HL-60 (cell line): ENCODE measurements at regions not wholly inside any gene's neighbourhood (a gene's known extent, or its start where the extent isn't known, plus 50 kb on each side); places are given as distances from the start of the nearest gene placed in this dataset.

Experiments
- DNase-seq, 2 experiments: peaks; one replicate each; pipeline ENCODE4 v3.0.0-alpha.2; 2010 to 2020; ENCODE audit warnings: low read depth in 1 of 2, low spot score in 1 of 2
- H3K27ac ChIP-seq: fragments of 250-450 bp; sonication (Bioruptor Pico); replicated peaks from 2 replicates; pipeline ENCODE4 v1.5.1; 2020; ENCODE audit warnings: mild to moderate bottlenecking, moderate library complexity
- H3K27me3 ChIP-seq: fragments of 250-450 bp; sonication (Bioruptor Pico); 2 replicates; pipeline ENCODE4 v1.5.1; 2021; ENCODE audit warnings: mild to moderate bottlenecking, moderate library complexity; ENCODE audit not compliant: insufficient read depth, poor library complexity, severe bottlenecking
- H3K4me3 ChIP-seq: replicated peaks from 2 replicates; pipeline ENCODE4 v1.5.1; 2011; ENCODE audit warnings: mild to moderate bottlenecking, control low read depth, low read length; ENCODE audit not compliant: insufficient read depth
- GABPA ChIP-seq: IDR thresholded peaks from 2 replicates; pipeline ENCODE4 v1.6.1; 2012; ENCODE audit warnings: low read depth
- POLR2AphosphoS5 ChIP-seq: IDR thresholded peaks from 2 replicates; pipeline ENCODE4 v1.6.1; 2012; ENCODE audit warnings: low read depth
- SPI1 ChIP-seq: IDR thresholded peaks from 2 replicates; pipeline ENCODE4 v1.6.1; 2012; ENCODE audit warnings: low read depth, mild to moderate bottlenecking, borderline replicate concordance
- TF ChIP-seq, protein P1 (sequence below): IDR thresholded peaks from 2 replicates; pipeline ENCODE4 v1.6.1; 2012; ENCODE audit warnings: low read depth; ENCODE audit not compliant: insufficient replicate concordance
- TF ChIP-seq, protein P2 (sequence below): IDR thresholded peaks from one replicate; pipeline ENCODE4 v1.5.1; 2011; ENCODE audit warnings: low read length, control low read depth, inconsistent platforms; ENCODE audit not compliant: insufficient read depth

DNA sequence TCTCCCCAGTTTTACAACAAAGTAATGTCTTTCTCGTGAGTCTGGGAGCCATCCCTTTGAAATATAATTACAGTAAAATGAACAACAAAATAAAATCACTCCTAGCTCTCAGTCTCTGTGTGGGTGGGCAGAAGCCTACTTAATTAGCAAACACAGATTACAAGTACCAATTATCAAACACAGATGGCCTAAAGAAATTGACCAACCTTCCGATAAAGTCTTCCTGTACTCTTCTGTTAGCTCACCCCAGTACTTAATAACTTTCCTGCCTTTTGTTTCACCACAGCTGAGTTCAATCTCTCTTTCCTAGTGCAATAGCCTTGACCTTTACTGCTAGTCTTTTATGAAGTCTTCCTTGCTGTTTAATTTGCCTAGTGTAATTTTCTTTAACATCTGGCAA, 719.2 kb upstream of the MBL2 start:
- Histone ChIP-seq H3K27me3 (no peaks in the 10 kb centered on the region), H3K27ac (no peak overlapping the region), H3K4me3 (no peak overlapping the region)
- no peak for TF ChIP-seq SPI1
- TF ChIP-seq POLR2AphosphoS5, result no peak
- TF ChIP-seq, protein P1, sequence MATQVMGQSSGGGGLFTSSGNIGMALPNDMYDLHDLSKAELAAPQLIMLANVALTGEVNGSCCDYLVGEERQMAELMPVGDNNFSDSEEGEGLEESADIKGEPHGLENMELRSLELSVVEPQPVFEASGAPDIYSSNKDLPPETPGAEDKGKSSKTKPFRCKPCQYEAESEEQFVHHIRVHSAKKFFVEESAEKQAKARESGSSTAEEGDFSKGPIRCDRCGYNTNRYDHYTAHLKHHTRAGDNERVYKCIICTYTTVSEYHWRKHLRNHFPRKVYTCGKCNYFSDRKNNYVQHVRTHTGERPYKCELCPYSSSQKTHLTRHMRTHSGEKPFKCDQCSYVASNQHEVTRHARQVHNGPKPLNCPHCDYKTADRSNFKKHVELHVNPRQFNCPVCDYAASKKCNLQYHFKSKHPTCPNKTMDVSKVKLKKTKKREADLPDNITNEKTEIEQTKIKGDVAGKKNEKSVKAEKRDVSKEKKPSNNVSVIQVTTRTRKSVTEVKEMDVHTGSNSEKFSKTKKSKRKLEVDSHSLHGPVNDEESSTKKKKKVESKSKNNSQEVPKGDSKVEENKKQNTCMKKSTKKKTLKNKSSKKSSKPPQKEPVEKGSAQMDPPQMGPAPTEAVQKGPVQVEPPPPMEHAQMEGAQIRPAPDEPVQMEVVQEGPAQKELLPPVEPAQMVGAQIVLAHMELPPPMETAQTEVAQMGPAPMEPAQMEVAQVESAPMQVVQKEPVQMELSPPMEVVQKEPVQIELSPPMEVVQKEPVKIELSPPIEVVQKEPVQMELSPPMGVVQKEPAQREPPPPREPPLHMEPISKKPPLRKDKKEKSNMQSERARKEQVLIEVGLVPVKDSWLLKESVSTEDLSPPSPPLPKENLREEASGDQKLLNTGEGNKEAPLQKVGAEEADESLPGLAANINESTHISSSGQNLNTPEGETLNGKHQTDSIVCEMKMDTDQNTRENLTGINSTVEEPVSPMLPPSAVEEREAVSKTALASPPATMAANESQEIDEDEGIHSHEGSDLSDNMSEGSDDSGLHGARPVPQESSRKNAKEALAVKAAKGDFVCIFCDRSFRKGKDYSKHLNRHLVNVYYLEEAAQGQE, result no peak
- TF ChIP-seq GABPA, result no peak
- TF ChIP-seq, protein P2, sequence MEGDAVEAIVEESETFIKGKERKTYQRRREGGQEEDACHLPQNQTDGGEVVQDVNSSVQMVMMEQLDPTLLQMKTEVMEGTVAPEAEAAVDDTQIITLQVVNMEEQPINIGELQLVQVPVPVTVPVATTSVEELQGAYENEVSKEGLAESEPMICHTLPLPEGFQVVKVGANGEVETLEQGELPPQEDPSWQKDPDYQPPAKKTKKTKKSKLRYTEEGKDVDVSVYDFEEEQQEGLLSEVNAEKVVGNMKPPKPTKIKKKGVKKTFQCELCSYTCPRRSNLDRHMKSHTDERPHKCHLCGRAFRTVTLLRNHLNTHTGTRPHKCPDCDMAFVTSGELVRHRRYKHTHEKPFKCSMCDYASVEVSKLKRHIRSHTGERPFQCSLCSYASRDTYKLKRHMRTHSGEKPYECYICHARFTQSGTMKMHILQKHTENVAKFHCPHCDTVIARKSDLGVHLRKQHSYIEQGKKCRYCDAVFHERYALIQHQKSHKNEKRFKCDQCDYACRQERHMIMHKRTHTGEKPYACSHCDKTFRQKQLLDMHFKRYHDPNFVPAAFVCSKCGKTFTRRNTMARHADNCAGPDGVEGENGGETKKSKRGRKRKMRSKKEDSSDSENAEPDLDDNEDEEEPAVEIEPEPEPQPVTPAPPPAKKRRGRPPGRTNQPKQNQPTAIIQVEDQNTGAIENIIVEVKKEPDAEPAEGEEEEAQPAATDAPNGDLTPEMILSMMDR, result no peak
- DNase-seq, result no peak

DNA sequence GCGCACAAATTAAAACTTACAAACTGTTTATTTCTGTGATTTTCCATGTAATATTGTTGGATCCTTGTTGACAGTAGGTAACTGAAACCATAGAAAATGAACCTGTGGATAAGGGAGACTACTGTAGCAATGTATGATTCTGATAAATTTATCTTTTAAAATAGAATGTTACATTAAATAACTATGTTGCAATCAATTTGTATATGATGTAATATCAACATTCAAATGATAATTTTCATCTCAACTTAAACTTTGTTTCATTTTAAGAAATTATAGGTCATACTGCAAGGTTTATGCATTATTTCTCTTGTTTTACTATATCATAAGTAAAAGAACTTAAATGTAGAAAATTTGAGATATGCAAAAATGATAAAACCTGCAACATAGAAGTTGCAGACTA, 718.0 kb upstream of the MBL2 start:
- no peak for DNase-seq
- no peak overlapping the region for H3K27ac ChIP-seq
- TF ChIP-seq SPI1 (no peak), GABPA (no peak), POLR2AphosphoS5 (no peak)
- TF ChIP-seq, protein P1, result no peak
- H3K4me3 ChIP-seq, result no peak overlapping the region
- no peaks in the 10 kb centered on the region for H3K27me3 ChIP-seq

DNA sequence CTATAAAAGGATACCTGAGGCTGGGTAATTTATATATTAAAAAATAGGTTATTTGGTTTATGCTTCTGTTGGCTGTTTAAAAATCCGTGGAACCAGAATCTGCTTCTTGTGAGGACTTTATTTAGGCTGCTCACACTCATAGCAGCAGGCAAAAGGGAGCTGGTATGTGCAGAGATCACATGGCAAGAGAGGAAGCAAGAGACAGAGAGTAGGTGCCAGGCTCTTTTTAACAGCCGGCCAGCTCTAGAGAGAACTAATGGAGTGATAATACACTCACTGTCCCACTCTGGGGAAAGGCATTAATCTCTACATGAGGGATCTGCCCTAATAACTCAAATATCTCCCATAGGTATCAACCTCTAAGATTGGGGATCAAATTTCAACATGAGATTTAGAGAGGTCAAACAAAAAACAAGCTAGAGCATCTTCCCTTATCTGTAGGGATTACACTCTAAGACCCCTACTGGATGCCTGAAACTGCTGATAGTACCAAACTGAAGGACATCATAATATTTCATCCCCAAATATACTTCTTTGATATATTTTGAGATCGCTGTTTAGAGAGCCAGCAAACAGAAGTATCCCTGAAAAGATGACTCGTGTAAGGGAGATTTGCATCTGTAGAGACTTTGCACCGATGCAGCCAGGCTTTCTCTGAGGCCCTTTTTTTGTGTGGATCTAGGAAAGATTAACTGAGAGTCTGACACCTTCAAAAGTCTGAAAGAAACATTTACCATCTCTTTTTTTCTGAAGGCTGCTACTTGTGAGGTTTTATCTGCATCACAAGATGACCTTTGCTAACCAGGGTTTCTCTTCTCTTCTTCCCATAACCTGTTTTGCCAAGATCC, 717.0 kb upstream of the MBL2 start:
- no peak for DNase-seq
- Histone ChIP-seq H3K27ac (no peak overlapping the region), H3K27me3 (no peaks in the 10 kb centered on the region), H3K4me3 (no peak overlapping the region)
- TF ChIP-seq GABPA (no peak), SPI1 (no peak), POLR2AphosphoS5 (no peak)
- TF ChIP-seq, protein P2, result no peak
- TF ChIP-seq, protein P1, result no peak
